Astrocyte of the spinal cord (primary cell): ENCODE measurements at regions not wholly inside any gene's neighbourhood (a gene's known extent, or its start where the extent isn't known, plus 50 kb on each side); places are given as distances from the start of the nearest gene placed in this dataset.

Experiments used
- DNase-seq: peaks from one replicate; pipeline ENCODE4 v3.0.0; 2011; ENCODE audit warnings: low read depth, low spot score
- H3K4me3 ChIP-seq: 2 replicates; pipeline ENCODE4 v1.5.1; 2011; ENCODE audit warnings: low read depth, mild to moderate bottlenecking, low read length, moderate library complexity
- in situ Hi-C: cut with HindIII; loops from 2 replicates; pipeline ENCODE4 v1.10.0; 2017; ENCODE audit warnings: low sequenced_read_pairs
- TF ChIP-seq, protein P1 (sequence below): IDR thresholded peaks from 2 replicates; pipeline ENCODE4 v1.5.1; 2012; ENCODE audit warnings: low read depth, mild to moderate bottlenecking, low read length, inconsistent platforms

DNA sequence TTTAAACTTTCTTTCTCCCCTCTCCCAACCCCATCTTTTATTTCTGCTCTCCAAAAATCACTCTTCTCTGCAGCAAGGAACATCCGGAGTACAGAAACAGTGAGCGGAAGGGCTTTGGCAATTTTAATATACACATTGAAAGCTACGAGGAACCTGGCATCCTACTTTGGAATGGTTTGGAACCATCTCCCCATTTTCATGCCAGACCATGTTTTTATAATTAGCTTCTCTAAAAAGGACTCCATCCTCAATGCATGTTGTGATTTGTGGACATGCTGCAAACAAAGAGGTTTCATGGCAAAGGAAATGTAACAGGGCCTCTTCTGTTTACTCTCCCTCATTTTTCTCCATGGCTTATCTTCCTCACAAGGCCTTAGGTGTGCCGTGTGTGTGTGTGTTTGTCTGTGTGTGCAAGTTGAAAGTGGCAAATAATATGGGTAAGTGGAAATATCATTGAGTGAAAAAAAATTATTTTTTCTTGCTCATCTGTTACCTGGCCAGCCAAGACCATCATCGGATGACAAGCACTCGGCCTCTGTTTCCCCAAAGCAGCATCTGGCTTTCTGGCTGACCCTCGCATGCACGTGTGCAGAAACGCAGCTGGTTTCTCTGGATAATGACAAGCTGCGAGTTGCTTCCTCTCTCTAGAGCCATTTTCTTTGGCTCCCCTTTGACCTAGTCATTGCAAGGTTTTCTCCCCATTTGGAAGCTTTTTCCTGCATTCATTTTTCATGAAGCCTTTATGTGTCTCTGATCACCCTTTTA is 585.0 kb downstream of the TMEM114 start:
- TF ChIP-seq, protein P1, sequence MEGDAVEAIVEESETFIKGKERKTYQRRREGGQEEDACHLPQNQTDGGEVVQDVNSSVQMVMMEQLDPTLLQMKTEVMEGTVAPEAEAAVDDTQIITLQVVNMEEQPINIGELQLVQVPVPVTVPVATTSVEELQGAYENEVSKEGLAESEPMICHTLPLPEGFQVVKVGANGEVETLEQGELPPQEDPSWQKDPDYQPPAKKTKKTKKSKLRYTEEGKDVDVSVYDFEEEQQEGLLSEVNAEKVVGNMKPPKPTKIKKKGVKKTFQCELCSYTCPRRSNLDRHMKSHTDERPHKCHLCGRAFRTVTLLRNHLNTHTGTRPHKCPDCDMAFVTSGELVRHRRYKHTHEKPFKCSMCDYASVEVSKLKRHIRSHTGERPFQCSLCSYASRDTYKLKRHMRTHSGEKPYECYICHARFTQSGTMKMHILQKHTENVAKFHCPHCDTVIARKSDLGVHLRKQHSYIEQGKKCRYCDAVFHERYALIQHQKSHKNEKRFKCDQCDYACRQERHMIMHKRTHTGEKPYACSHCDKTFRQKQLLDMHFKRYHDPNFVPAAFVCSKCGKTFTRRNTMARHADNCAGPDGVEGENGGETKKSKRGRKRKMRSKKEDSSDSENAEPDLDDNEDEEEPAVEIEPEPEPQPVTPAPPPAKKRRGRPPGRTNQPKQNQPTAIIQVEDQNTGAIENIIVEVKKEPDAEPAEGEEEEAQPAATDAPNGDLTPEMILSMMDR = no peak
- DNase-seq = no peak
- in situ Hi-C loops = no loop called here
- no peak overlapping the region for H3K4me3 ChIP-seq

DNA sequence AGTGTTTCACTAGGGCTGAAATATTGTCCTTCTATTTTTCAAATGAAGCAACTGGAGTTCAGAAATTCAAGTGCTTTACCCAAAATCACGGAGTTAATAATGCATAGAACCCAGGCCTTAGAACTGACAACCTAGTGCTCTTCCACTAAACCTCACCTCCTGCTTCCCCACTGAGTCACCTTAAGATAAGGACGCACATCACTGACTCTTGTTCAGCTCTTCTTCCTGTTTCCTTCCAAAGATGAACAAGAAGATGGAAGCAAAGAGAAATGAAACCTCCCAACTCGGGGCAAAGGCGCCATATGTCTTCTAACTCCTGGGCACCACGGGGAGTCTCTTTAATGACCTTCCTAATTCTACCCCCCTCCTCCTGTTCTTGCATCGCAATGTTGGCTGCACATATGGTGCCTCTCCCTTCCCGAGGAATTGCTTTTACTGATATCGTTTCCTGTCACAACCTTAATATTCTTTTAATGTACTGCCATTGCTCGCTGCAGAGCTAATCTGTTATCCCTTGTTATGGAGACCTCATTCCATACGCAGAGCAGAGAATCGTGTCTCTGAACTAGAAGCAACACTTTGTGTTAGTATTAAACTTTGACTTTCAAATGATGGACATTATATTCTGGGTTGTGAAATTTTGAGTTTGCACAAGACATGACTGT is 591.4 kb downstream of the TMEM114 start:
- H3K4me3 ChIP-seq = no peak overlapping the region
- TF ChIP-seq, protein P1 = no peak
- in situ Hi-C loops = no loop called here
- no peak for DNase-seq

GRCh38 chr16:7997966-7998365 is 592.3 kb downstream of the TMEM114 start:
- no peak overlapping the region for H3K4me3 ChIP-seq
- no peak for DNase-seq
- in situ Hi-C loops = no loop called here
- TF ChIP-seq, protein P1 = no peak

- TF ChIP-seq, protein P1 = no peak
- DNase-seq = no peak
- no peak overlapping the region for H3K4me3 ChIP-seq
- in situ Hi-C loops = no loop called here
These were observed 597.7 kb downstream of the TMEM114 start for GRCh38 chr16:7992616-7993015.

DNA sequence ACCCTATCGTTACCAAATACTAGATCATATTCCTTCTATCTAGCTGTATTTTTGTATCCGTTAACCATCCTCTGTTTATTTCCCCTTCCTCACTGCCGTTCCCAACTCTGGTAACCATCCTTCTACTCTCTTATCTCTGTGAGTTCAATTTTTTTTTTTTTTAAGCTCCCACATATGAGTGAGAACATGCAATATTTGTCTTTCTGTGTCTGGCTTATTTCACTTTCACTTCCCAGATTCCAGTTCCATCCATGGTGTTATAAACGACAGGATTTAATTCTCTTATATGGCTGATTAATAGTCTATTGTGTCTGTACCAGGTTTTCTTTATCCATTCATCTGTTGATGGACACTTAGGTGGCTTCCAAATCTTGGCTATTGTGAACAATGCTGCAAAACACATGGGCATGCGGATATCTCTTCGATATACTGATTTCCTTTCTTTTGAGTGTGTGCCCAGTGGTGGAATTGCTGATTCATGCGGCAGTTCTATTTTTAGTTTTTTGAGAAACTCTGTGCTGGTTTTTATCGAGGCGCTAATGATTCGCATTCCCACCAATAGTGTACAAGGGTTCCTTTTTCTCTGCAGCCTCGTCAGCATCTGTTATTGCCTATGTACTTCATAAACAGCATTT is 599.6 kb downstream of the TMEM114 start:
- TF ChIP-seq, protein P1 = no peak
- H3K4me3 ChIP-seq = no peak overlapping the region
- no peak for DNase-seq
- in situ Hi-C loops = no loop called here

DNA sequence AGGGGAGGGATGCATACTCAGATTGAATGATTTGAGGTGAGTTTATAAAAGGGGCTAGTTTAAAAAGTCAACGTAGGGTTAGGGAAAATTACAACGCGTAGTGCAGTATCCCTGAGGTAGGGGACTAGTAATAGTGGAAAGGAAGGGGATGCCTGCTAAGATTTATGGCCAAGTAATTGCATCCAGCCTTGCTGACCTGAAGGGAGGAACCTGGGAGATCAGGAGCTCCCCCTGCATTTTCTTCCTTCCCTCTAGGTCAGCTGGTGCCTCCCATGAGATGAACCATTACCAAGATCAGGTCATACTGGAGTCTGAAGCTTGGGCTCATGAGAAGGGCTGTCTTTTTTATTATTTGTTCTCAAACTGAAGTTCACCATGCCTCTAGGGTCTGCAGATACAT is 606.6 kb downstream of the TMEM114 start:
- TF ChIP-seq, protein P1 = no peak
- H3K4me3 ChIP-seq = no peak overlapping the region
- DNase-seq = no peak
- in situ Hi-C loops = no loop called here
